GM13976 (cell line): ENCODE measurements at regions not wholly inside any gene's neighbourhood (a gene's known extent, or its start where the extent isn't known, plus 50 kb on each side); places are given as distances from the start of the nearest gene placed in this dataset.

Experiments used
- DNase-seq: peaks from one replicate; pipeline ENCODE4 v3.0.0; 2012; ENCODE audit warnings: low spot score
- CTCF ChIP-seq: IDR thresholded peaks from 2 replicates; pipeline ENCODE4 v1.5.1; 2012; ENCODE audit warnings: borderline replicate concordance, mild to moderate bottlenecking; ENCODE audit not compliant: insufficient read depth; ENCODE audit errors: extremely low read depth, missing control alignments, control extremely low read depth
- in situ Hi-C: fragments of 300-500 bp; cut with MboI; formaldehyde crosslinking; loops from one replicate; pipeline ENCODE4 v1.12.0; 2022; ENCODE audit warnings: low sequenced_read_pairs, mixed read lengths, inconsistent platforms; ENCODE audit not compliant: unreplicated experiment

- in situ Hi-C loops = no loop called here
- no peak for TF ChIP-seq CTCF
- DNase-seq = no peak
Observed at GRCh38 chr2:104430852-104431251, 423.1 kb upstream of the POU3F3 start.

- no peak for TF ChIP-seq CTCF
- in situ Hi-C loops = no loop called here
- no peak for DNase-seq
Observed at GRCh38 chr2:104431701-104432121, 422.2 kb upstream of the POU3F3 start.

- no peak for DNase-seq
Observed at GRCh38 chr2:104432401-104432800, 421.5 kb upstream of the POU3F3 start.

DNA sequence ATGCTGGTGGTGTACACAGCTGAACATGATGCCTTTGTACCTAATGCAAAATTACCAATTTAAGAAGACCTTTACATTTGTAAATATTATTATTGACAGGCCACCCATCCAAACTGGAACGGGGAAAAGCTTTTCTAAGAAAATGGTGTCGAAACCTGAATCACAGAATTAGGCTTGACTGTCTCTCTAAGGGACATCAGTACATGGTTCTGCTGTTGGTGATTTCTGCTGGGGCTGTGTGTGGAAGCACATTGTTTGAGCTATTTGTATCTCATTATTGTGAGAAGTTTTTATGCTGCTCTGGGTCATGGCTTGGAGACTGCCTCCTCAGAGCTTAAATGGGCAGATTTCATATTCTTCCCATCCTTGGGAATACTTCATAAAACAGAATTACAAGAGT, 420.9 kb upstream of the POU3F3 start:
- in situ Hi-C loops = no loop called here
- no peak for DNase-seq
- TF ChIP-seq CTCF = no peak

More at GRCh38 chr2:104432401-104432800, 421.5 kb upstream of the POU3F3 start:
- no peak for TF ChIP-seq CTCF
- in situ Hi-C loops = no loop called here

DNA sequence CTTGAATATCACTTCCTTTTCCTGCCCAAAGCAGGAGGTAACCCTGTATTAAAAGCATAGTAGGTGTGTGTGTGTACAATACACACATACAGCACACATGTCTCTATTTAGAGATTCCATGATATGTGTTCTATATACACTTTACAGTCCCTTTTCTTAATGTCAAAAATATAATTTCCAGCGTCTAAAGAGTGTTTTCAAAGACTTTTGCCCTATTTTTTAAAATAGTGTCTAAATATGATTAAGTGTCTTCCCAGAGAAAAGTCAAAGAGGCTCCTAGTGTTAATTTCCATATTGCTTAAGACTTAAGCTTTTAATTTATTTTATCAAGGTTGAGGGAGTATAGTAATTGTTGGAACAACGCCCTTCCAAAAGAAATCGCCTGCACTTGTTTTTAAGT, 420.3 kb upstream of the POU3F3 start:
- in situ Hi-C loops = no loop called here
- TF ChIP-seq CTCF = no peak
- DNase-seq = no peak

DNA sequence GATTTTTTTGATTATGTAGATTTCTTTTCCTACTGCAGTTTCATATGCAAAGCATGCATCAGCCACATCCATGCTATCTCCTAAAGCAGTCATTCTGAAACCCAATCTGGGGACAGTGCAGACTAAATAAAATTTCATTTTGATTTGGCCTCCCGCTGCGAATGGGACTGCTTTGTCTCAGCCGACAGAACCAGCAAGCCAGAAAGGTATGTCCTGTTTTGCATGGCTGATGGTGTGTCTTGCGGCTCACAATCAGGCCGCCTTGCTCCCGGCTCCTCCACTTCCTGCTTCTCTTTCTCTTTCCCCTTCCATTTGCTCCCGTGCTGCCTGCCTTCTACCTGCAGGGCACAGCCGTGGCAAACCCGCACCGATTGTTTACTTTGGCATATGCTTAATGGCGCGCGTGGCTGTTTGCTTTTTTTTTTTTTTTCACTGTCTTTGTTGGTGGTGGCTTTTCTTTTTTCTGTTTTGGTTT, 419.6 kb upstream of the POU3F3 start:
- no peak for DNase-seq
- TF ChIP-seq CTCF = no peak
- in situ Hi-C loops = no loop called here

DNA sequence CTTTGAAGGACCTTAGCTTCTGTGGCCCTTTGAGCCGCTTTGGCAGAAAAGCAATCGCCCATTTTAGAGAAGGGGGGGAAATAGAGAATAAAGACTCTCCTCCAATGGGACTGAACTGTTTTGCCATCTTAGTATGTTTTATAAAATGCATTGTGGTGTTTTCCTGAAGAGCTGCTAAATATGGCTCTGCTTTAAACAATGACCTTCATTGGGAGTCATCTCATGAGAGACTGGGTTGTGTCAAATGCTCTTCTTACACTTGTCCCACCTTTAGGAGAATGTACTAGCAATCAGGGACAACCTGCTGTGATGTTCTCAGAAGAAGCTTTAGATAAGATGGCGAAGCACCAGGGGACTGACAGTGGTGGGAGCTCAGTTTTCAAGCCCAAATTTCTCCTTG, 418.9 kb upstream of the POU3F3 start:
- in situ Hi-C loops = no loop called here
- no peak for TF ChIP-seq CTCF
- no peak for DNase-seq
